ENCODE measurements at regions not wholly inside any gene's neighbourhood (a gene's known extent, or its start where the extent isn't known, plus 50 kb on each side); places are given as distances from the start of the nearest gene placed in this dataset.
"Not testable (repeated sequence)": the region's sequence is repeated elsewhere in the genome, so short reads cannot be mapped to it uniquely, and the experiment has no call there.

- DNase-seq: no peak
- peaks cover 0 to 3% (median 0%) of the 10 kb centered on the region in 3 donors for H3K27me3 ChIP-seq
- no peaks in the 10 kb centered on the region for H3K4me1 ChIP-seq
- H3K4me3 ChIP-seq: no peak overlapping the region
- 67 to 77% (median 72%) methylated on average over 7 to 8 of the region's 8 CpGs for WGBS, 5 donors
- intact Hi-C loops (cut with DNase I; ENCODE audit: low total_unique reads): loop anchor here (10.0 kb wide), 2 partner anchors 138 to 442 kb away; no protein-coding TSS in a partner anchor
- TF ChIP-seq POLR2A (IDR thresholded peaks at IDR 0.05) (no peak), POLR2AphosphoS5 (IDR thresholded peaks at IDR 0.05) (no peak), CTCF (IDR thresholded peaks at IDR 0.05) (no peak), EP300 (IDR thresholded peaks at IDR 0.05) (no peak)
- no peaks in the 10 kb centered on the region for H3K36me3 ChIP-seq
- no peak overlapping the region for H3K27ac ChIP-seq
- no peaks in the 10 kb centered on the region for H3K9me3 ChIP-seq
These were observed 183.6 kb downstream of the IGLL1 start for GRCh38 chr22:23396362-23397007.

DNA sequence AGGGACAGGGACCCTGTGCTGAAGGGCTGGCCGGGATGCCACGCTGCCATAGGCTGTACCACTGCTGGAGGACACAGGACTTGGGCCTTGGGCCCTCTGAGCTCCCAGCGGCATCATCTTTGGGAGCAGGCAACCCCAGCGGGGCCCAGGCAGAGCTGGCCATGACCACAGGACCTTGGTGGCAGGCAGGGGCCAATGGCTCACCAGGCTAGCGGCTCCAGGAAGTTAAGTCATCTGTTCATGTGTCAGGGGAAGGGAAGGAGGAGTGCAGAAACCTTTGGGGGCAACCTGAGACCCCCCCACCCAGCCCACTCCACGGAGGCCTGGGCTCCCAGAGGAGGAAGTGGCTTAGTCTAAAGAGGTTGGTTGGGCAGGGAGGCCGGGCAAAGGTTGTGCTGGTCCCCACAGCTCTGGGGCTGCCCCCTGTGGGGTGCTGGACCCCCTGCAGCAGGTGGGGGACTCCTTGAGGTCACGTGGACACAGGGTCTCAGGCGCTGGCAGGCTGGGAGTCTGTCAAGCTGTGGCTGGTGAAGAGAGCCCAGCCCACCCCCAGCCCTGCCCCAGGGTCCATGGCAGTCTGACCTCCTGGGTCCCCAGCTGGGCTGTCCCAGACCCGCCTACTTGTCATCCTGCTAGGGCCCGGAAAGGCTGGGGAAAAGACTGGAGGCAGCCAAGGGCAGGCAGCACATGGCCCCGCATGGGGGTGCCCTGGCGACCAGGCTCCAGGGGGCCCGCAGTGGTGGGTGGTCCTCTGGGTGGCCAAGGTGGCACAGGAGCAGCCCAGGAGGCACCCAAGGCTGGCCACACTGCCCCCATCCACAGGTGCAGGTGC, 184.3 kb downstream of the IGLL1 start:
- no peak overlapping the region for H3K27ac ChIP-seq
- TF ChIP-seq POLR2AphosphoS5 (IDR thresholded peaks at IDR 0.05) (no peak), CTCF (IDR thresholded peaks at IDR 0.05) (no peak), EP300 (IDR thresholded peaks at IDR 0.05) (no peak), POLR2A (IDR thresholded peaks at IDR 0.05) (no peak)
- intact Hi-C loops (cut with DNase I; ENCODE audit: low total_unique reads): loop anchor here (10.0 kb wide), 2 partner anchors 139 to 441 kb away; no protein-coding TSS in a partner anchor
- DNase-seq: no peak
- no peaks in the 10 kb centered on the region for H3K4me1 ChIP-seq
- no peaks in the 10 kb centered on the region for H3K9me3 ChIP-seq
- no peak overlapping the region for H3K4me3 ChIP-seq
- H3K36me3 ChIP-seq: no peaks in the 10 kb centered on the region
- WGBS, 5 donors: 79 to 90% (median 83%) methylated on average over 6 to 14 of the region's 14 CpGs
- H3K27me3 ChIP-seq: no peaks in the 10 kb centered on the region

GRCh38 chr22:23394525-23395326, 185.4 kb downstream of the IGLL1 start:
- no peaks in the 10 kb centered on the region for H3K9me3 ChIP-seq
- H3K27ac ChIP-seq: no peak overlapping the region
- 91 to 96% (median 93%) methylated on average over 4 to 28 of the region's 28 CpGs for WGBS, 5 donors
- intact Hi-C loops (cut with DNase I; ENCODE audit: low total_unique reads): loop anchor here (10.0 kb wide), 2 partner anchors 140 to 440 kb away; no protein-coding TSS in a partner anchor
- H3K27me3 ChIP-seq: no peaks in the 10 kb centered on the region
- H3K4me1 ChIP-seq: no peaks in the 10 kb centered on the region
- H3K4me3 ChIP-seq: no peak overlapping the region
- no peak for DNase-seq
- TF ChIP-seq POLR2AphosphoS5 (IDR thresholded peaks at IDR 0.05): no peak
- no peaks in the 10 kb centered on the region for H3K36me3 ChIP-seq

DNA sequence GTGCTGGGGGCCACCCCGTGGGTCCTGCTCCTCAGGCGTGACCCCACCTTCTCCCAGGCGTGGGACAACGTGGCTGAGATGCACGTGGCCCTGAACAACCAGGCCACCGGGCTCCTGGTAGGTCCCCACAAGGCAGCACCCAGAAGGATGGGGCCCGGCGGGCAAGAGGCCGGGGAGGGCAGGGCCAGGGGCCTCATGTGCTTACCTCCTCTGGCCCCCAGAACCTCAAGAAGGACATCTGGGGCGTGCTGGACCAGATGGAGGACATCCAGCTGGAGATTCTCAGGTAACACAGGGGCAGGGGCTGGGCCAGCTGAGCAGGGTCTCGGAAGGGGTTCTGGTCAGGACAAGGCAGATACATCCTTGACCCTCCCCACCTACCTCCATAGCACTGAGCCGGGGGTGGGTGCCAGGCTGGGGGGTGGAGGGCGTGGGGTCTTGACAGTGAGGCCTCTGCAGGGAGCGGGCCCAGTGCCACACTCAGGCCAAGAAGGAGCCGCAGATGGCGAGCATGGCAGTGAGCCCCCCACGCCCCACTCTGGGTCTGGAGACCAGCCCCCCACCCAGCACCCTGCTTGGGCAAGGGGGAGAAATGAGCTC, 186.3 kb downstream of the IGLL1 start:
- no peaks in the 10 kb centered on the region for H3K9me3 ChIP-seq
- H3K4me3 ChIP-seq: no peak overlapping the region
- H3K4me1 ChIP-seq: no peaks in the 10 kb centered on the region
- TF ChIP-seq EP300 (IDR thresholded peaks at IDR 0.05) (no peak), CTCF (IDR thresholded peaks at IDR 0.05) (no peak), POLR2AphosphoS5 (IDR thresholded peaks at IDR 0.05) (no peak), POLR2A (IDR thresholded peaks at IDR 0.05) (no peak)
- H3K27ac ChIP-seq: no peak overlapping the region
- intact Hi-C loops (cut with DNase I; ENCODE audit: low total_unique reads): loop anchor here (10.0 kb wide), 2 partner anchors 141 to 439 kb away; no protein-coding TSS in a partner anchor
- 85 to 95% (median 87%) methylated on average over 6 to 17 of the region's 17 CpGs for WGBS, 5 donors
- DNase-seq: no peak
- H3K27me3 ChIP-seq: no peaks in the 10 kb centered on the region
- H3K36me3 ChIP-seq: no peaks in the 10 kb centered on the region

GRCh38 chr22:23393199-23393598, 186.9 kb downstream of the IGLL1 start:
- H3K36me3 ChIP-seq, H3K27ac ChIP-seq, H3K27me3 ChIP-seq, H3K4me3 ChIP-seq, DNase-seq, H3K9me3 ChIP-seq, H3K4me1 ChIP-seq: not testable (repeated sequence)
- WGBS, 5 donors: 62 to 75% (median 66%) methylated on average over 3 to 13 of the region's 14 CpGs; no CpG with 5 or more reads in 1 of the 5 donors
- intact Hi-C loops (cut with DNase I; ENCODE audit: low total_unique reads): loop anchor here (10.0 kb wide), 2 partner anchors 142 to 438 kb away; no protein-coding TSS in a partner anchor

All from stomach (tissue), 8 donors.